Breast epithelium (tissue), 3 donors: ENCODE measurements at regions not wholly inside any gene's neighbourhood (a gene's known extent, or its start where the extent isn't known, plus 50 kb on each side); places are given as distances from the start of the nearest gene placed in this dataset.

Source experiments
- CTCF ChIP-seq, 3 donors: fragments of 450-650 bp; IDR thresholded peaks; one replicate each; pipeline ENCODE4 v1.5.1; 2016 to 2017; ENCODE audit warnings: antibody characterized with exemption in 3 of 3, mild to moderate bottlenecking in 3 of 3, moderate library complexity in 3 of 3
- POLR2A ChIP-seq: fragments of 450-650 bp; IDR thresholded peaks from one replicate; pipeline ENCODE4 v1.6.1; 2016; ENCODE audit warnings: antibody characterized with exemption, mild to moderate bottlenecking, moderate library complexity
- POLR2AphosphoS5 ChIP-seq, 3 donors: sonication (generic); formaldehyde crosslinking; IDR thresholded peaks; one replicate each; pipeline ENCODE4 v1.6.1; 2017; ENCODE audit warnings: antibody characterized with exemption in 3 of 3

- TF ChIP-seq CTCF (IDR thresholded peaks at IDR 0.05), result no peak
- no peak for TF ChIP-seq POLR2AphosphoS5 (IDR thresholded peaks at IDR 0.05)
- no peak for TF ChIP-seq POLR2A
Observed at GRCh38 chr4:112847045-112847444, 202.4 kb upstream of the ANK2 start.
